Dedifferentiated amniotic fluid mesenchymal stem cell (primary cell): ENCODE measurements at regions not wholly inside any gene's neighbourhood (a gene's known extent, or its start where the extent isn't known, plus 50 kb on each side); places are given as distances from the start of the nearest gene placed in this dataset.
"Not testable (repeated sequence)": the region's sequence is repeated elsewhere in the genome, so short reads cannot be mapped to it uniquely, and the experiment has no call there.

Source experiments
- DNase-seq: peaks from one replicate; pipeline ENCODE4 v3.0.0-alpha.2; 2016; ENCODE audit errors: extremely low spot score

GRCh38 chr7:113306302-113306701 is 187.9 kb upstream of the SMIM30 start:
- DNase-seq = no peak

- no peak for DNase-seq
Measured at GRCh38 chr7:113304104-113304503, 185.8 kb upstream of the SMIM30 start.

- DNase-seq = not testable (repeated sequence)
Measured at GRCh38 chr7:113303388-113303787, 185.0 kb upstream of the SMIM30 start.

GRCh38 chr7:113301983-113302382 is 183.6 kb upstream of the SMIM30 start:
- no peak for DNase-seq

GRCh38 chr7:113301141-113301540 is 182.8 kb upstream of the SMIM30 start:
- no peak for DNase-seq

GRCh38 chr7:113299748-113300147 is 181.4 kb upstream of the SMIM30 start:
- DNase-seq = no peak

GRCh38 chr7:113298501-113298900 is 180.1 kb upstream of the SMIM30 start:
- no peak for DNase-seq

GRCh38 chr7:113294750-113295149 is 176.4 kb upstream of the SMIM30 start:
- no peak for DNase-seq

- no peak for DNase-seq
Measured at GRCh38 chr7:113292105-113292504, 173.8 kb upstream of the SMIM30 start.

GRCh38 chr7:113291058-113291457 is 172.7 kb upstream of the SMIM30 start:
- DNase-seq = no peak

GRCh38 chr7:113289140-113289740 is 170.9 kb upstream of the SMIM30 start:
- peak; percentile 58 for DNase-seq

- DNase-seq = no peak
Measured at GRCh38 chr7:113285411-113285810, 167.1 kb upstream of the SMIM30 start.

GRCh38 chr7:113283861-113284260 is 165.5 kb upstream of the SMIM30 start:
- DNase-seq = peak; percentile 66

- DNase-seq = no peak
Measured at GRCh38 chr7:113282875-113283274, 164.5 kb upstream of the SMIM30 start.

- no peak for DNase-seq
Measured at GRCh38 chr7:113281223-113281622, 162.9 kb upstream of the SMIM30 start.

GRCh38 chr7:113279256-113279655 is 160.9 kb upstream of the SMIM30 start:
- no peak for DNase-seq

- DNase-seq = no peak
Measured at GRCh38 chr7:113270790-113271189, 152.4 kb upstream of the SMIM30 start.

GRCh38 chr7:113269592-113269991 is 151.2 kb upstream of the SMIM30 start:
- not testable (repeated sequence) for DNase-seq

GRCh38 chr7:113268757-113269156 is 150.4 kb upstream of the SMIM30 start:
- DNase-seq = no peak

GRCh38 chr7:113267885-113268284 is 149.5 kb upstream of the SMIM30 start:
- DNase-seq = no peak

- peak; percentile 15 for DNase-seq
Measured at GRCh38 chr7:113267271-113267670, 148.9 kb upstream of the SMIM30 start.

GRCh38 chr7:113263749-113264148 is 145.4 kb upstream of the SMIM30 start:
- DNase-seq = no peak

GRCh38 chr7:113263215-113263742 is 144.9 kb upstream of the SMIM30 start:
- DNase-seq = not testable (repeated sequence)
